ENCODE measurements at regions not wholly inside any gene's neighbourhood (a gene's known extent, or its start where the extent isn't known, plus 50 kb on each side); places are given as distances from the start of the nearest gene placed in this dataset.

GRCh38 chr18:44518666-44519065, 162.0 kb upstream of the SETBP1 start:
- DNase-seq (ENCODE audit: low read depth in 2 of 3, low spot score in 1 of 3), result no peak

DNA sequence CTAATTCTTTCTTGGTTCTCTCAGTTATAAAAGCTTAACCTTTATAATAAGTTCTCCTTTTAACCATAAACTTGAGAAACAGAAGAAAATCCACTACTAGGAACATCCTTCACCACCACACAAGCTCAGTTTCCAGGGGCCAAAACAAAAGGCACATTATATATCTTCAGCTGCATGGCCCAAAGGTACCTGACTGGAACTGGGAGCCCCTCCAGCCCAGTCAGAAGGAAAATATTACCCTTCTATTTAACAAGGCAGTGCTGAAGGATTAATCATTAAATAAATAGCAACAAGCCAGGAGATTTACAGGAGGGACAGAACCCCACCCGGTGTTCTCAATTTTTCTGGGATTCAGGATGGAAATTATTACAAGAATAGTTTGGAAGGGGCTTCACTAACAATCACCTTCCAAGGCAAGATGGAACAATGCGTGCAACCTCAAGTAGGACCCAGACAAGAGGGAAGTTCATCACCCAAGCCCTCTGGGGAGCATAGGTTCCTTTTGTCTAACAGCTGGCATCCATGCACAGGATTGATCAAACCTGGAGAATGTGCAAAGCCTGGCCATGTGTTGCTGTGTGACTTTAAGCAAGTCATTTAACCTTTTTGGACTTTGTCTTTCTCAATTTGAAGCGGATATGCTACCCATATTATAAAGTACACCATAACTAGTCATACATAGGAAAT, 159.6 kb upstream of the SETBP1 start:
- DNase-seq (ENCODE audit: low read depth in 2 of 3, low spot score in 1 of 3), result no peak

DNA sequence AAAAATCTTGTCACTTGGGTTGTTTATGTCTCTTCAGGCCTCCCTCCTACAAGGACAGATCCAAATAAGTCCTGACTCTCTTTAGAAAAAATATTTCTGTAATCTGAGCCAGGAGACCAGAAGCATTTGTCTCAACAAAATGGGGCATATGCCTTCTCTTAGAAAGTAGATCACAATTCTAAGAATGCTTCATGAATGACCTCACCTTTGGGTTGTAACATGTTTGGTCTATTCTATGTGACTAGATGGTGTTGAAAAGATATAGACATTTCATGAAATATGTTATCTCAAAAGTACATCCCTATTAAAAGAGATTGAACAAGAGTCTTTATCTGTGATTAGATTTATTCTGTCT, 159.0 kb upstream of the SETBP1 start:
- DNase-seq (ENCODE audit: low read depth in 2 of 3, low spot score in 1 of 3), result no peak

- DNase-seq (ENCODE audit: low read depth in 2 of 3, low spot score in 1 of 3), result no peak
These were observed 153.8 kb upstream of the SETBP1 start for GRCh38 chr18:44526705-44527415.

DNA sequence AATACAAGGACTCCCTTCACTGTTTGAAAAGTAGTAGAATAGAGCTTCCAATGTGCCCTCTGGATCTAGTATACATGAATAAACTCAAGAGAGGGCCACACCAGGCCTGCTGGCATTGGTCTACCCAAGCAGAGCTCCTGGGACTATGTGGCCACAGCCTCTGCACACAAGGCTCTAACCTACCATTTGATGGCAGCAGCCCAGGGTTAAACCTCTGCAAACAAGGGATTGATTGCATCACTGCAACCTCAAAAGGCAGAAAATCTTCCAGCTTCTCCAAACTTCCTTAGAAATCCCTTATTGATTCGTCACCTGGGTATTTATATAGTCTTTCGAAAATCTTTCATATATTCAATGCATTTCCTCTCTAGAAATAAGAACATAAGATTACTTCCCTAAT, 147.6 kb upstream of the SETBP1 start:
- DNase-seq (ENCODE audit: low read depth in 2 of 3, low spot score in 1 of 3), result no peak

DNA sequence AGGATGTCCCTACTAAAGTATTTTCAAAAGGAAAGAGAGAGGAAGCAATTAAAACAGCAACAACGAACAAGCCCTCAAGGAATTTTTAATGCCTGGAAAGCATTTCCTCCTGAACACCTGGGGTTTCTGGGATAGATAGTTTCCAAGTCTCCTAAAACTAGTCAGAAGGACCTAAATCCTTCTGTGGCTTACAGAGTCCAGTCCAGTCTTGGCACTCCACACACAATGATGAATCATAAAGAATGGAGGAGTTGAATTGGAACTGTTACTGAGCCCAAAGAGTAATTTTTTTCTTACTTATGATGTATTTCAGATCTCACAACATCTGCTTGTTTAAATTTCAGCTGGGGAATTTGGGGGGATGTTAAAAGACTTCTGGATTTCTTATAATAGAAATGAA, 144.6 kb upstream of the SETBP1 start:
- no peak for DNase-seq (ENCODE audit: low read depth in 2 of 3, low spot score in 1 of 3)

- no peak for DNase-seq (ENCODE audit: low read depth in 2 of 3, low spot score in 1 of 3)
These were observed 144.1 kb upstream of the SETBP1 start for GRCh38 chr18:44536619-44537018.

- DNase-seq (ENCODE audit: low read depth in 2 of 3, low spot score in 1 of 3), result no peak
These were observed 143.2 kb upstream of the SETBP1 start for GRCh38 chr18:44537526-44537925.

DNA sequence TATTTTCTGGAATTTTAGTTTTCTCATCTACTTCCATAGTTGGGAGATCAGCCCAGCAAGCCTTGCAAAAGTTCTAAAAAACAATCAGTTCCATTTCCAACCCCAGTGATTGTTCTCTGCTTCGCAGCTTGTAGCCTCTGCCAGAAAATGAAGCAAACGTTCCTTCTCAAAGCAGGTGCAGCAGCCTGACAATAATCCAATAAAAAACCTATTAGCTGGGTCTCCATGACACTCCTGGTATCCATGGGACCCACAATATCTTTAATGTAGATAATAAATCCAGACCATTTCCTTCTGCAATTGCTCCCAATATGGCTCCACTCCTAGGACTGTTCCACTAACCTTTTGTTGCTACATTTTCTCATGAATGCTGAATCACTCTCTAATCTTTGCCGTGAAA, 140.8 kb upstream of the SETBP1 start:
- no peak for DNase-seq (ENCODE audit: low read depth in 2 of 3, low spot score in 1 of 3)

DNA sequence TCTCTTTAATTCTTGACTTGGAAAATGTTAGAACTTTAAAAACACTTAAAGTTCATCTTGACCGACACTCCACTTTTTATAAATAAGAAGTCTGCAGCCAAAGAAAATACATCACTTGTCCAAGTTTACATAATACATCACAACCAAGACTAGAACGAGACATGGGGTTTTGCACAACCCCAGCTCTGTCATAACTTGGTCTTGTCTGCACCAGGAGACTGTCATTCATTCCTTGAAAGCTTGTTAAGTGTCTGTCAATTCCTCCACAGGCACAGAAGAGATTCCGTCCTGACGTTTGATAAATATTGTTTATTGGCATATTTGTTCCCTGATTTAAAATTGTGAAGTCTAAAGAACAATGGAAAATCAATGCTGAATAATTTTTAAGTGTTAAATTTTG, 139.5 kb upstream of the SETBP1 start:
- no peak for DNase-seq (ENCODE audit: low read depth in 2 of 3, low spot score in 1 of 3)

DNA sequence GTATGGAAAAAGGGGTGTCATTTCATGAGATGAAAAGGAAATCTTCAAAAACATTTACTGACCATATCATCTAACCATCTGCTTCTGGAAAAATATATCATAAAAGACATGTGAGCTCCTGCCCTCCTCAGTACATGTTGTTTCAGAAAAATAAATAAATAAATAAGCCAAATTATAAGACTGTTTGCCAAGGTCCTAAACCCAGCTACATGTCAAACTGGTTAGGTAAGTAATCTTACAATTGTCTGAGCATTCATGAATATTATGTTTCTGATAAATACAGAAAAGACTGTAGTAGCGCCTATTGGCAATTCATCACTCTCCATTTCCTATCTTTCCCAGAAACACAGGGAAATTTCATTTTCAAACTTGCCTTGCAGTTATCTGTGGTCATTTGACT, 138.9 kb upstream of the SETBP1 start:
- DNase-seq (ENCODE audit: low read depth in 2 of 3, low spot score in 1 of 3), result no peak

DNA sequence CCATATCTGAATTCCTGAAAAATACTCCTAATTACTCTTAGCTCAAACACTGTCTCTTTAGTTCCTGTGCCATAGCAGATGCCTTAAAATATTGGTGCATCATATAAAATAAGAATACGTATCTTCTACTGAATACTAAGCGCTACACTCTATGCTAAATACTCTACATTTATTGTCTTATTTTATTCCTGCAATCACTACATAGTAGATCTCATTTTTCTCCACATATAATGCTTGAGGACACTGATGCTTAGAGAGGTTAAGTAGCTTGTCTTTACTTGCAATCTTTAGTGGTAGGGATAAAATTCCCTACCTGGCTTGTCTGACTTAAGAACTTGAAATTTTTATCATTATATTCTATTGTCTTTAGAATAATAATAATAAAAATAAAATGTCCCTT, 137.3 kb upstream of the SETBP1 start:
- DNase-seq (ENCODE audit: low read depth in 2 of 3, low spot score in 1 of 3), result no peak

DNA sequence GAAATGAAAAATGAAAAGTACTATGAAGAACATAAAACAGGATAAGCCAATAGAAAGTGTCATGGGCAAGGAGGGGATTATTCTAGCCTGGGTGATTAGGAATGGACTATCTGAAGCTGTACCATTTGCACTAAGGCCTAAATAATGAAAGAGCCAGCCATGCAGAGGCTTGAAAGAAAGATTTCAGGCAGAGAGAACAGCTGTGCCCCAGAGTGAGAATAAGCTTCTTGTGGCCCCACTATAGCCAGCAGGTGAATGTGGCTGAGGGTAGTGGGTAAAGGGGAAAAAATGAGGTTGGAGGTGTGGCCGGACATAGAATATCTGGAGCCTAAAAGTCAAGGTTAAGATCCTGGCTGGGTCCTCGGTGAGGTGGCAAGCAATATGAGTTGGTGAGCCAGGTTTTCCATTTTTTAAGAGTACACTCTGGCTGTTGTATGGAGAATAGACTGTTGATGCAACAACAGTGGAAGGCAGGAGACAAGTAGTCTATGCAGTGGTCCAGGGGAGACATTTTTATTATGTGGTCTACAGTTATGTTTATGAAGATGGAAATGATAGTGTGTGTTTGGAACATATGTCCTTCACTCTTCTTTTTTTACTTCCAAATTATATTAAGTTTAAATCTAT, 135.2 kb upstream of the SETBP1 start:
- DNase-seq (ENCODE audit: low read depth in 2 of 3, low spot score in 1 of 3), result no peak

- no peak for DNase-seq (ENCODE audit: low read depth in 2 of 3, low spot score in 1 of 3)
These were observed 133.7 kb upstream of the SETBP1 start for GRCh38 chr18:44546954-44547353.

DNA sequence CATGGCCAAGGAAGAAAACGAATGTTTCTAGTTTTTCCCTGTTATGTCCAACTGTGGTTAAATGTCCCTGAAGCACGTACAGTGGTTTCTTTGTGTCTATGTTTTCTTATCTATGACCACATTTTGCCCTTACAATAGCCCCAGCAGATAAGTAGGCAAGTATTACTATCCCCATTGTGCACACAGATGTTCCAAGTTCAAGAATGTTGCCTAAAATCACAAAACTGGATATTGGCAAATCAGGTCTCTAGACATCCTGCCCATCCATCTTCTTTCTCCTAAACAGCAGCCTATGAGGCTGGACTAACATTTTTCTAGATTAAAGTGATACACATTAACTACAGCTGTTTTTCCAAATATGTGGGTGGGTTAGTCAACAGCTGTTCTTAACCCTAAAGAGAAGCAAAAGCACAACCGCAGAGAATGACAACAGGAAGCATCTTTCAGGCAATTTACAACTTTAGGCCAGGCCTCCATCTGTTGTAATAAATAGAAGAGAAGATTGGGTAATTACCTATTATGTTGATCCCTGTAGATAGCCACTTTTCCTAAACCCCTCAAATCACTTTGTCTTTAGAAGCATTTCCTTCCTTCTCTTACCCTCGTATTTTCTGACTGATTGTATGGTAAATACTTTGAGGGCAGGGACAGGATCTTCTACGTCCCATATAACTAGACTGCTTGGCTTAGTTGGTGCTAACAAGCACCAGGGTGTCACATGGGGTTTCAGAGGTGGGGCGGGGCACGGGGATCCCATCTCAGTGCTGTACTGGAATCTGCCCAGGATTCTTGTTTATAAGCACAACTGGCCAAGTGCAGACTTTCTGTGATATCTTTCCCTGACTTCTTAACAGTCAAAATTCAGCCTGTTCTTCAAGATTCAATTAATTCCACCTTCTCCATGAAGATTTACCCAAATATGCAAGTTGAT, 132.1 kb upstream of the SETBP1 start:
- no peak for DNase-seq (ENCODE audit: low read depth in 2 of 3, low spot score in 1 of 3)

DNA sequence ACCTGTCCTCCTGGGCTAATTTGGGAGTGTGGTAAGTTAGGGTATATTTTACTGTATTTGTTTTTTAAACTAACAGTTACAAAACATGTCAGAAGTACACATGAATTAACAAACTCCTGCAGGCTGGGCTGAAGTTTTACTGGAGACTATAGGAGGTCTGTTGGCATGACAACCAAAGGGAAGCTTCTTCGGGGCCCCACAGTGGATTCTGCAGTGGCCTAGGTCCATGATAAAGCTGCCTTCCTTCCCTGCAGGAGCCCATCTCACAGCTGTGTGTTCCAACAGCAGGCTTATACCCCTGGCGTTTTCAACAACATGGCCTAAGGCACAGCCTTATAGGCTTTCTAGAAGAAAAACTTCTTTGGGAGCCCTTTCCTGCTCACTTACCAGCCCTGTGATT, 128.0 kb upstream of the SETBP1 start:
- no peak for DNase-seq (ENCODE audit: low read depth in 2 of 3, low spot score in 1 of 3)

- DNase-seq (ENCODE audit: low read depth in 2 of 3, low spot score in 1 of 3), result no peak
These were observed 124.4 kb upstream of the SETBP1 start for GRCh38 chr18:44556296-44556695.

DNA sequence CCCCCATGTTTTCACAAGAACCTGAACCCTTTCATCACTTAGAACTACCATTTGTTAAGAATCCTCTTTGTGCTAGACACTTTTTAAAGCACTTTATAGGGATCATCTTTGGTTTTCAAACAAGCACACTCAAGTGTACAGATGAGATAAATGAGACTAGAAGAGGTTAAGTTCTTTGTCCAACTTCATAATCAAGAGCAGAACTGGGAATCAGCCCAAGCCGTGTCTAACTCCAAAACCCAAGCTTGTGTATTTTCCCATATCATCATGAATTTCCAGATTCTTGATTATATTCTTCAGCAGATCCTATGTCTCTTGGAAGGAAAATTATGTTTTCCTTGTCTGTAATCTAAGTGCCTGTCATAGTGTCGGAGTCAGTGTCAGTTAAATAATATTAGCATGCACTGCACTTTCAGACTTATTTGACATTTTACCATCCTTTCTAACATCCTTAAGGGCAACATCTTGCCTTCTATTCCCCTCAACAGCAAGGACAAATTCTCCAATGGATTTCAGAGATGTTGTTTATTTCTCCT, 123.0 kb upstream of the SETBP1 start:
- DNase-seq (ENCODE audit: low read depth in 2 of 3, low spot score in 1 of 3), result no peak

DNA sequence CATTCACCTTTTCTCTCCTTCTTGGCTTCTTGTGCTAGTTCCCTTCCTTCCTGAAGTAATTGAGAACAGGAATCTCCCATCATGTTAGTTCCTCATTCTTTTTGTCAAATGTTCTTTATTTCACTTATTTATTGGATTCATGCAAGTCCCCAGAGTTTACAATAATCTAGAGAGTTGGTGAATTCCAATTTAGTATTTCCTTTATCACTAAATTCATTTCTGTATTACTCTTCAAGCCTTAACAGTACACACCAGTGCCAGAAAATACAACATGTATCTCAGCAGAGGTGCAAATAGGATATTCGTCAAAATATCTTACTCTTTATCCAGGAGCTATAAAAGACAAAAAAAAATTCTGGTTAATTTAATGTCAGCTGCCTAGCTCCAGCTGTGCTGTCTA, 121.9 kb upstream of the SETBP1 start:
- DNase-seq (ENCODE audit: low read depth in 2 of 3, low spot score in 1 of 3), result no peak

- DNase-seq (ENCODE audit: low read depth in 2 of 3, low spot score in 1 of 3), result no peak
These were observed 117.7 kb upstream of the SETBP1 start for GRCh38 chr18:44562986-44563385.

GRCh38 chr18:44564922-44565321, 115.8 kb upstream of the SETBP1 start:
- DNase-seq (ENCODE audit: low read depth in 2 of 3, low spot score in 1 of 3), result no peak

Measured in stimulated activated CD4-positive, alpha-beta T cell treated with anti-CD3 and anti-CD28 coated beads, Interleukin-12 subunit alpha, Interleukin-12 subunit beta, amount 100 ng/mL, for 48 hours (primary cell).